H1 (cell line): ENCODE measurements at regions not wholly inside any gene's neighbourhood (a gene's known extent, or its start where the extent isn't known, plus 50 kb on each side); places are given as distances from the start of the nearest gene placed in this dataset.
"Not testable (repeated sequence)": the region's sequence is repeated elsewhere in the genome, so short reads cannot be mapped to it uniquely, and the experiment has no call there.

ENCODE experiments used
- CTCF ChIA-PET: fragments of 300-600 bp; sonication (Branson Sonifier 250); formaldehyde crosslinking; loops from one replicate; lab custom pipeline; 2021; ENCODE audit not compliant: partially characterized antibody; lab: Charles Lee
- POLR2A ChIA-PET: fragments of 300-600 bp; sonication (Branson Sonifier 250); formaldehyde crosslinking; loops from one replicate; lab custom pipeline; 2021; ENCODE audit warnings: inconsistent platforms; ENCODE audit not compliant: partially characterized antibody; lab: Charles Lee
- DNase-seq, 2 experiments: peaks; one replicate each; pipeline versions ENCODE4 v3.0.0 to v3.0.0-alpha.2; 2010 to 2022; ENCODE audit warnings: low spot score in 2 of 2, low read depth in 1 of 2, mixed read lengths in 1 of 2
- FAIRE-seq: peaks from 2 replicates; lab custom pipeline; 2011; peaks lifted over from hg19 to GRCh38; lab: Jason Lieb, UNC
- H2AFZ ChIP-seq: 2 replicates; pipeline ENCODE4 v1.8.1; 2012; ENCODE audit warnings: low read length, inconsistent platforms
- H2AK5ac ChIP-seq: 2 replicates; pipeline ENCODE4 v1.6.1; 2013; ENCODE audit warnings: low read depth, low read length
- H2BK120ac ChIP-seq: replicated peaks from 2 replicates; pipeline ENCODE3; 2013; ENCODE audit warnings: low read depth, low read length, inconsistent platforms
- H2BK12ac ChIP-seq: 2 replicates; pipeline ENCODE4 v1.6.1; 2013; ENCODE audit warnings: low read depth, low read length
- H2BK15ac ChIP-seq: 2 replicates; pipeline ENCODE4 v1.6.1; 2013; ENCODE audit warnings: low read length
- H2BK20ac ChIP-seq: 2 replicates; pipeline ENCODE4 v1.6.1; 2013; ENCODE audit warnings: low read length
- H2BK5ac ChIP-seq: 2 replicates; pipeline ENCODE4 v1.6.1; 2013; ENCODE audit warnings: low read depth, low read length
- H3K14ac ChIP-seq: 2 replicates; pipeline ENCODE4 v1.6.1; 2013; ENCODE audit warnings: inconsistent platforms; ENCODE audit not compliant: insufficient read length
- H3K18ac ChIP-seq: 2 replicates; pipeline ENCODE4 v1.6.1; 2013; ENCODE audit warnings: low read length; ENCODE audit errors: extremely low read depth
- H3K23ac ChIP-seq: 2 replicates; pipeline ENCODE4 v1.6.1; 2013; ENCODE audit warnings: inconsistent platforms; ENCODE audit not compliant: insufficient read length
- H3K23me2 ChIP-seq: 2 replicates; pipeline ENCODE4 v1.6.1; 2013; ENCODE audit warnings: low read depth, low read length
- H3K27ac ChIP-seq: 2 replicates; pipeline ENCODE4 v1.6.1; 2011; ENCODE audit warnings: low read depth, low read length, inconsistent platforms
- H3K27me3 ChIP-seq, 4 experiments: replicated peaks in 1 of 4; 1 replicate in 1 of 4; 2 replicates in 3 of 4; pipeline versions ENCODE4 v1.6.1 to v1.8.1; 2011 to 2013; ENCODE audit warnings: low read length in 3 of 4, mild to moderate bottlenecking in 3 of 4, inconsistent platforms in 2 of 4, mixed read lengths in 2 of 4, moderate library complexity in 1 of 4; ENCODE audit not compliant: control insufficient read depth in 3 of 4, insufficient read depth in 3 of 4; ENCODE audit errors: extremely low read depth in 1 of 4
- H3K36me3 ChIP-seq, 4 experiments: 2 replicates each; pipeline versions ENCODE4 v1.6.1 to v1.8.1; 2011 to 2013; ENCODE audit warnings: mild to moderate bottlenecking in 4 of 4, low read length in 3 of 4, moderate library complexity in 2 of 4, control low read depth in 1 of 4, inconsistent platforms in 1 of 4; ENCODE audit not compliant: insufficient read depth in 4 of 4, control insufficient read depth in 2 of 4
- H3K4ac ChIP-seq: replicated peaks from 2 replicates; pipeline ENCODE3; 2013; ENCODE audit warnings: low read length, low read depth, mixed read lengths, inconsistent platforms; ENCODE audit not compliant: insufficient read length
- H3K4me1 ChIP-seq, 4 experiments: replicated peaks in 1 of 4; 1 replicate in 1 of 4; 2 replicates in 3 of 4; pipeline versions ENCODE4 v1.6.1 to v1.8.1; 2011 to 2013; ENCODE audit warnings: low read length in 3 of 4, inconsistent platforms in 2 of 4, mixed read lengths in 1 of 4; ENCODE audit not compliant: insufficient read depth in 4 of 4, control insufficient read depth in 3 of 4
- H3K4me2 ChIP-seq, 2 experiments: 2 replicates each; pipeline versions ENCODE4 v1.6.1 to v1.8.1; 2011 to 2013; ENCODE audit warnings: low read depth in 2 of 2, low read length in 2 of 2, control low read depth in 1 of 2, inconsistent platforms in 1 of 2, mild to moderate bottlenecking in 1 of 2; ENCODE audit not compliant: insufficient read depth in 1 of 2
- H3K4me3 ChIP-seq, 4 experiments: fragments of 200-600, 300-600 bp in 1 of 4; sonication (generic), shearing (Covaris generic), sonication (Bioruptor Twin) in 1 of 4; 2 replicates each; pipeline versions ENCODE4 v1.5.1 to v1.8.1; 2011 to 2016; ENCODE audit warnings: low read length in 4 of 4, low read depth in 3 of 4, control low read depth in 2 of 4, inconsistent platforms in 2 of 4, mild to moderate bottlenecking in 2 of 4, mixed read lengths in 1 of 4, moderate library complexity in 1 of 4; ENCODE audit not compliant: insufficient read depth in 2 of 4; ENCODE audit errors: extremely low read depth in 1 of 4
- H3K56ac ChIP-seq: replicated peaks from 2 replicates; pipeline ENCODE3; 2013; ENCODE audit warnings: low read depth, mild to moderate bottlenecking, mixed read lengths, low read length, inconsistent platforms; ENCODE audit not compliant: insufficient read length
- H3K79me1 ChIP-seq: 2 replicates; pipeline ENCODE4 v1.6.1; 2013; ENCODE audit warnings: low read depth, low read length, control low read depth
- H3K79me2 ChIP-seq, 2 experiments: 2 replicates each; pipeline versions ENCODE4 v1.6.1 to v1.8.1; 2012 to 2013; ENCODE audit warnings: low read length in 2 of 2, mild to moderate bottlenecking in 2 of 2, inconsistent platforms in 1 of 2; ENCODE audit not compliant: insufficient read depth in 2 of 2, control insufficient read depth in 1 of 2
- H3K9ac ChIP-seq, 4 experiments: replicated peaks in 1 of 4; 1 replicate in 1 of 4; 2 replicates in 3 of 4; pipeline versions ENCODE4 v1.6.1 to v1.8.1; 2011 to 2013; ENCODE audit warnings: low read depth in 3 of 4, low read length in 3 of 4, control low read depth in 2 of 4, mild to moderate bottlenecking in 2 of 4, moderate library complexity in 2 of 4, inconsistent platforms in 1 of 4; ENCODE audit errors: extremely low read depth in 1 of 4
- H3K9me3 ChIP-seq, 2 experiments: 2 replicates each; pipeline versions ENCODE4 v1.6.1 to v1.8.1; 2012 to 2013; ENCODE audit warnings: mild to moderate bottlenecking in 2 of 2, moderate library complexity in 2 of 2, control low read depth in 1 of 2, inconsistent platforms in 1 of 2, low read depth in 1 of 2, low read length in 1 of 2, mixed read lengths in 1 of 2; ENCODE audit not compliant: insufficient read depth in 2 of 2
- H4K20me1 ChIP-seq, 2 experiments: replicated peaks in 1 of 2; 2 replicates each; pipeline versions ENCODE3 to v1.8.1; 2011 to 2013; ENCODE audit warnings: inconsistent platforms in 2 of 2, low read length in 2 of 2, mild to moderate bottlenecking in 1 of 2; ENCODE audit not compliant: insufficient read depth in 2 of 2, control insufficient read depth in 1 of 2
- H4K5ac ChIP-seq: 2 replicates; pipeline ENCODE4 v1.6.1; 2013; ENCODE audit warnings: low read length, low read depth, mixed read lengths, inconsistent platforms; ENCODE audit not compliant: insufficient read length
- H4K8ac ChIP-seq: 2 replicates; pipeline ENCODE4 v1.8.0; 2013; ENCODE audit warnings: mild to moderate bottlenecking, moderate library complexity, low read length, inconsistent platforms; ENCODE audit not compliant: insufficient read depth; ENCODE audit errors: extremely low read depth
- H4K91ac ChIP-seq: replicated peaks from 2 replicates; pipeline ENCODE3; 2013; ENCODE audit warnings: low read length, mixed read lengths, inconsistent platforms; ENCODE audit not compliant: insufficient read length
- KDM1A ChIP-seq: fragments of 200-600, 300-600 bp; sonication (generic); IDR thresholded peaks from 2 replicates; pipeline ENCODE4 v1.7.1; 2016; ENCODE audit warnings: mild to moderate bottlenecking, low read length, borderline replicate concordance
- RAD21 ChIP-seq, 2 experiments: IDR thresholded peaks in 1 of 2; conservative IDR thresholded peaks in 1 of 2; 2 replicates each; pipeline ENCODE4 v1.6.1; 2011; ENCODE audit warnings: low read depth in 2 of 2, low read length in 2 of 2, improper control_type of control experiment in 1 of 2, inconsistent platforms in 1 of 2, mild to moderate bottlenecking in 1 of 2, moderate library complexity in 1 of 2
- WGBS, 2 experiments: shearing (Covaris generic) in 1 of 2; methylation state at CpG; one replicate each; pipeline versions ENCODE4 v1.1.6 to v1.1.7; 2013 to 2015; ENCODE audit warnings: low lambda C conversion rate in 2 of 2, mixed read lengths in 2 of 2, inconsistent platforms in 1 of 2, low coverage in 1 of 2, missing lambda C conversion rate in 1 of 2; ENCODE audit not compliant: insufficient replicate concordance in 2 of 2, insufficient coverage in 1 of 2, insufficient read length in 1 of 2; ENCODE audit errors: extremely low coverage in 1 of 2, missing lambda C conversion rate in 1 of 2; 5-methylcytosine and 5-hydroxymethylcytosine counted together
- TF ChIP-seq, protein P1 (sequence below), 3 experiments: IDR thresholded peaks; 1 replicate in 2 of 3; 2 replicates in 1 of 3; pipeline versions ENCODE4 v1.5.1 to v1.6.1; 2011; ENCODE audit warnings: low read length in 3 of 3, mild to moderate bottlenecking in 3 of 3, inconsistent platforms in 2 of 3, low read depth in 1 of 3, moderate library complexity in 1 of 3; ENCODE audit not compliant: insufficient read depth in 1 of 3; ENCODE audit errors: control extremely low read depth in 1 of 3

DNA sequence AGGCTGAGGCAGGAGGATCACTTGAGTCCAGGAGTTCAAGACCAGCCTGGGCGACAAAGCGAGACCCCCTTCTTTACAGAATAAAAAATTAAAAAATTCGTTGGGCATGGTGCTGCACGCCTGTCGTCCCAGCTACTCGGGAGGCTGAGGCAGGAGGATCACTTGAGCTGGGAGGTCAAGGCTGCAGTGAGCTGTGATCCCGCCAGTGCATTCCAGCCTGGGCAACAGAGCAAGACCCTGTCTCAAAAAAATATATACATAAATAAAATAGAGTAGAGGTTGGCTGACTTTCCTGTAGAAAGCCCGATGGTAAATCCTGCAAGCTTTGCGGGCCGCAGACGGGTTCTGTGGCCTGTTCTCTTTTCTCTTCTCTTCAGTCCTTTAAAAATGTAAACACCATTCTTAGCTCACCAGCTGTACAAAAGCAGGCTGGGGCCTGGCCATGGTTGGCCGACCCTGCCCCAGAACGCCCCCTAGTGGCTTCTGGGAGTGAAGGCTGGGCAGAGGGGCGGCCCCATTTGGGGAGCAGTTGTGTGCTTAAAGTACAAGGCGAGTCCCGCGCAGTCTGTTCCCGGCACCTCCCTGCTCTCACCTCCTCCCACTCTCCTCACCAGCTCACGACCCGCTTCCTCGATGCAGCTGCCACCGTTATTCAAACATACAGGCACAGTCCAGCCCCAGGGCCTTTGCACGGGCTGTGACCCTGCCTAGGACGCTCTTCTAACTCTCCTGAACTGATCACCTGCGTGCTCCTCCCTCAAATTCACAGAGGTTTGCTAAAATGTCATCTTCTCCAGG lies 109.5 kb downstream of the CRLF3 start:
- CTCF ChIA-PET, result interaction anchor here (0.6 to 3.5 kb wide), 10 partner anchors 10 to 590 kb away, joined by 3 to 16 read pairs (median 3); no protein-coding TSS in a partner anchor
- H4K91ac ChIP-seq, H2BK12ac ChIP-seq, H2BK120ac ChIP-seq, H3K4ac ChIP-seq, H2BK5ac ChIP-seq, H2BK15ac ChIP-seq, H3K9ac ChIP-seq, H3K9me3 ChIP-seq, H4K5ac ChIP-seq, H3K27ac ChIP-seq, H4K8ac ChIP-seq, H3K14ac ChIP-seq, H3K56ac ChIP-seq, H3K4me3 ChIP-seq, H3K23me2 ChIP-seq, H3K23ac ChIP-seq, H3K4me2 ChIP-seq, FAIRE-seq, H2AFZ ChIP-seq, H3K18ac ChIP-seq, H3K27me3 ChIP-seq, H3K36me3 ChIP-seq, H2AK5ac ChIP-seq, H2BK20ac ChIP-seq: not testable (repeated sequence)
- Histone ChIP-seq H4K20me1 (peaks cover 19 to 23% of the 10 kb centered on the region in 2 experiments), H3K79me2 (peaks cover 53 to 99% of the 10 kb centered on the region in 2 experiments), H3K4me1 (peaks cover 0 to 20% (median 11%) of the 10 kb centered on the region in 4 experiments; a peak in 6 of 7 replicates), H3K79me1 (peaks cover 20% of the 10 kb centered on the region; the same call in 1 of the 2 replicates)
- DNase-seq, result peak in 1 of 2 experiments; percentile 73
- TF ChIP-seq RAD21 (IDR thresholded peaks at IDR 0.05 in 1 of 2, conservative IDR thresholded peaks at IDR 0.05 in 1 of 2; ENCODE audit: low read depth in 2 of 2, low read length in 2 of 2), result peak; percentile 61 to 64
- TF ChIP-seq, protein P1, sequence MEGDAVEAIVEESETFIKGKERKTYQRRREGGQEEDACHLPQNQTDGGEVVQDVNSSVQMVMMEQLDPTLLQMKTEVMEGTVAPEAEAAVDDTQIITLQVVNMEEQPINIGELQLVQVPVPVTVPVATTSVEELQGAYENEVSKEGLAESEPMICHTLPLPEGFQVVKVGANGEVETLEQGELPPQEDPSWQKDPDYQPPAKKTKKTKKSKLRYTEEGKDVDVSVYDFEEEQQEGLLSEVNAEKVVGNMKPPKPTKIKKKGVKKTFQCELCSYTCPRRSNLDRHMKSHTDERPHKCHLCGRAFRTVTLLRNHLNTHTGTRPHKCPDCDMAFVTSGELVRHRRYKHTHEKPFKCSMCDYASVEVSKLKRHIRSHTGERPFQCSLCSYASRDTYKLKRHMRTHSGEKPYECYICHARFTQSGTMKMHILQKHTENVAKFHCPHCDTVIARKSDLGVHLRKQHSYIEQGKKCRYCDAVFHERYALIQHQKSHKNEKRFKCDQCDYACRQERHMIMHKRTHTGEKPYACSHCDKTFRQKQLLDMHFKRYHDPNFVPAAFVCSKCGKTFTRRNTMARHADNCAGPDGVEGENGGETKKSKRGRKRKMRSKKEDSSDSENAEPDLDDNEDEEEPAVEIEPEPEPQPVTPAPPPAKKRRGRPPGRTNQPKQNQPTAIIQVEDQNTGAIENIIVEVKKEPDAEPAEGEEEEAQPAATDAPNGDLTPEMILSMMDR (IDR thresholded peaks at IDR 0.05; ENCODE audit: control extremely low read depth in 1 of 3, insufficient read depth in 1 of 3, low read depth in 1 of 3, low read length in 3 of 3), result peak; percentile 60 to 70 (median 65)
- 0 out of 2 replicates have a peak, but pooled peaks have one; percentile 9 for TF ChIP-seq KDM1A
- POLR2A ChIA-PET, result interaction anchor here (1.5 kb wide), 1 partner anchor 17 kb away, joined by 4 read pairs; no protein-coding TSS in a partner anchor
- WGBS, 2 experiments, result 69% methylated on average over 25 of the region's 25 CpGs; no CpG with 5 or more reads in 1 of the 2 experiments
